Gastroesophageal sphincter (tissue), 4 donors: ENCODE measurements at regions not wholly inside any gene's neighbourhood (a gene's known extent, or its start where the extent isn't known, plus 50 kb on each side); places are given as distances from the start of the nearest gene placed in this dataset.

ENCODE experiments used
- ATAC-seq: fragments of 150-250 bp; one replicate; pipeline ENCODE4 v1.9.1; 2016; ENCODE audit warnings: mild to moderate bottlenecking, moderate library complexity
- H3K27ac ChIP-seq, 4 donors: fragments of 200-600 bp; sonication (generic) in 3 of 4; 1 replicate in 3 of 4; 2 replicates in 1 of 4; pipeline ENCODE4 v1.5.1; 2016 to 2019
- H3K27me3 ChIP-seq: fragments of 200-600 bp; sonication (generic); one replicate; pipeline ENCODE4 v1.5.1; 2019
- H3K36me3 ChIP-seq, 2 donors: fragments of 200-600 bp; sonication (generic); one replicate each; pipeline ENCODE4 v1.5.1; 2019; ENCODE audit warnings: control low read depth in 1 of 2
- H3K4me1 ChIP-seq, 3 donors: fragments of 200-600 bp; sonication (generic); 1 replicate in 2 of 3; 2 replicates in 1 of 3; pipeline ENCODE4 v1.5.1; 2016 to 2019; ENCODE audit warnings: control low read depth in 2 of 3
- H3K4me3 ChIP-seq, 2 donors: fragments of 200-600 bp; sonication (generic); one replicate each; pipeline ENCODE4 v1.5.1; 2019; ENCODE audit warnings: mild to moderate bottlenecking in 1 of 2, moderate library complexity in 1 of 2
- H3K9me3 ChIP-seq, 3 donors: fragments of 200-600 bp; sonication (generic); one replicate each; pipeline ENCODE4 v1.5.1; 2017 to 2019; ENCODE audit warnings: control low read depth in 2 of 3
- CTCF ChIP-seq, 4 experiments: fragments of 200-600 bp in 2 of 4; fragments of 450-650 bp in 2 of 4; sonication (generic) in 1 of 4; IDR thresholded peaks; one replicate each; pipeline ENCODE4 v1.5.1; 2017 to 2019; ENCODE audit warnings: antibody characterized with exemption in 4 of 4, mild to moderate bottlenecking in 2 of 4, moderate library complexity in 2 of 4
- EP300 ChIP-seq: sonication (generic); formaldehyde crosslinking; IDR thresholded peaks from one replicate; pipeline ENCODE4 v1.6.1; 2017; ENCODE audit warnings: antibody characterized with exemption, mild to moderate bottlenecking
- POLR2A ChIP-seq, 2 donors: fragments of 450-650 bp; IDR thresholded peaks; one replicate each; pipeline ENCODE4 v1.6.1; 2017; ENCODE audit warnings: antibody characterized with exemption in 2 of 2, mild to moderate bottlenecking in 2 of 2, moderate library complexity in 1 of 2
- POLR2AphosphoS5 ChIP-seq: sonication (generic); formaldehyde crosslinking; IDR thresholded peaks from one replicate; pipeline ENCODE4 v1.6.1; 2017; ENCODE audit warnings: antibody characterized with exemption
- WGBS, 2 donors: methylation state at CpG; one replicate each; pipeline ENCODE4 v1.1.5; 2018; ENCODE audit warnings: low coverage in 1 of 2; 5-methylcytosine and 5-hydroxymethylcytosine counted together

GRCh38 chr11:79515781-79516180, 75.0 kb upstream of the TENM4 start:
- no peak overlapping the region for H3K27ac ChIP-seq
- ATAC-seq: no peak

GRCh38 chr11:79514695-79515094, 73.9 kb upstream of the TENM4 start:
- peaks cover 3% of the 10 kb centered on the region for H3K27me3 ChIP-seq
- H3K4me1 ChIP-seq: no peaks in the 10 kb centered on the region
- peaks cover 0 to 21% (median 0%) of the 10 kb centered on the region in 3 donors for H3K9me3 ChIP-seq
- 78 to 88% methylated on average over 1 to 2 of the region's 2 CpGs for WGBS, 2 donors
- no peak for TF ChIP-seq EP300
- no peak for TF ChIP-seq CTCF (IDR thresholded peaks at IDR 0.05)
- TF ChIP-seq POLR2A (IDR thresholded peaks at IDR 0.05): no peak
- no peak for TF ChIP-seq POLR2AphosphoS5
- no peak overlapping the region for H3K4me3 ChIP-seq
- no peak for ATAC-seq
- no peak overlapping the region for H3K27ac ChIP-seq
- H3K36me3 ChIP-seq: no peaks in the 10 kb centered on the region

More at GRCh38 chr11:79515781-79516180, 75.0 kb upstream of the TENM4 start:
- H3K4me3 ChIP-seq: no peak overlapping the region
- WGBS, 2 donors: 57% methylated on average over 1 of the region's 1 CpG; no CpG with 5 or more reads in 1 of the 2 donors
- H3K36me3 ChIP-seq: no peaks in the 10 kb centered on the region
- H3K27me3 ChIP-seq: peaks cover 3% of the 10 kb centered on the region
- no peak for TF ChIP-seq POLR2AphosphoS5
- no peak for TF ChIP-seq POLR2A (IDR thresholded peaks at IDR 0.05)
- no peak for TF ChIP-seq EP300
- TF ChIP-seq CTCF (IDR thresholded peaks at IDR 0.05): no peak
- H3K9me3 ChIP-seq: peaks cover 0 to 21% (median 0%) of the 10 kb centered on the region in 3 donors
- no peaks in the 10 kb centered on the region for H3K4me1 ChIP-seq

GRCh38 chr11:79514290-79514689, 73.5 kb upstream of the TENM4 start:
- peaks cover 0 to 21% (median 0%) of the 10 kb centered on the region in 3 donors for H3K9me3 ChIP-seq
- ATAC-seq: no peak
- H3K27me3 ChIP-seq: peaks cover 2% of the 10 kb centered on the region
- no peak overlapping the region for H3K4me3 ChIP-seq
- no peaks in the 10 kb centered on the region for H3K36me3 ChIP-seq
- no peak overlapping the region for H3K27ac ChIP-seq
- H3K4me1 ChIP-seq: no peaks in the 10 kb centered on the region
- TF ChIP-seq POLR2A (IDR thresholded peaks at IDR 0.05) (no peak), POLR2AphosphoS5 (no peak), EP300 (no peak), CTCF (IDR thresholded peaks at IDR 0.05) (no peak)
- 41% methylated on average over 3 of the region's 4 CpGs; no CpG with 5 or more reads in 1 of the 2 donors for WGBS, 2 donors

- no peak overlapping the region for H3K27ac ChIP-seq
- H3K4me1 ChIP-seq: no peaks in the 10 kb centered on the region
- H3K36me3 ChIP-seq: no peaks in the 10 kb centered on the region
- no peaks in the 10 kb centered on the region for H3K27me3 ChIP-seq
- H3K9me3 ChIP-seq: peaks cover 0 to 21% (median 0%) of the 10 kb centered on the region in 3 donors
- no peak overlapping the region for H3K4me3 ChIP-seq
- ATAC-seq: no peak
- no peak for TF ChIP-seq CTCF (IDR thresholded peaks at IDR 0.05)
- WGBS, 2 donors: 64 to 78% methylated on average over 3 to 4 of the region's 4 CpGs
Observed at GRCh38 chr11:79512706-79513469, 72.1 kb upstream of the TENM4 start.

GRCh38 chr11:79510960-79511359, 70.1 kb upstream of the TENM4 start:
- H3K36me3 ChIP-seq: no peaks in the 10 kb centered on the region
- 64 to 65% methylated on average over 2 to 5 of the region's 9 CpGs for WGBS, 2 donors
- H3K4me3 ChIP-seq: no peak overlapping the region

More at GRCh38 chr11:79510960-79511359, 70.1 kb upstream of the TENM4 start:
- H3K9me3 ChIP-seq: peaks cover 0 to 21% (median 0%) of the 10 kb centered on the region in 3 donors
- H3K4me1 ChIP-seq: no peaks in the 10 kb centered on the region
- H3K27me3 ChIP-seq: no peaks in the 10 kb centered on the region
- no peak overlapping the region for H3K27ac ChIP-seq
- no peak for ATAC-seq
- no peak for TF ChIP-seq CTCF (IDR thresholded peaks at IDR 0.05)
- TF ChIP-seq POLR2AphosphoS5: no peak
- TF ChIP-seq EP300: no peak
- TF ChIP-seq POLR2A (IDR thresholded peaks at IDR 0.05): no peak
